Keratinocyte (primary cell): ENCODE measurements at regions not wholly inside any gene's neighbourhood (a gene's known extent, or its start where the extent isn't known, plus 50 kb on each side); places are given as distances from the start of the nearest gene placed in this dataset.

Source experiments
- DNase-seq: peaks from one replicate; pipeline ENCODE4 v3.0.0-alpha.2; 2011; ENCODE audit warnings: low read depth, missing footprints, low spot score
- FAIRE-seq: peaks from 2 replicates; lab custom pipeline; 2011; peaks lifted over from hg19 to GRCh38; lab: Jason Lieb, UNC
- H2AFZ ChIP-seq: 2 replicates; pipeline ENCODE4 v1.6.0; 2012; ENCODE audit warnings: low read length, control low read depth, inconsistent platforms; ENCODE audit not compliant: control insufficient read depth
- H3K27ac ChIP-seq: 2 replicates; pipeline ENCODE4 v1.5.1; 2011; ENCODE audit warnings: low read length; ENCODE audit not compliant: control insufficient read depth, insufficient read depth
- H3K27me3 ChIP-seq: 3 replicates; pipeline ENCODE4 v1.6.0; 2011; ENCODE audit warnings: low read length; ENCODE audit not compliant: control insufficient read depth, insufficient read depth; ENCODE audit errors: extremely low read depth
- H3K36me3 ChIP-seq, 2 experiments: 2 replicates in 1 of 2; 3 replicates in 1 of 2; pipeline ENCODE4 v1.5.1; 2011; ENCODE audit warnings: low read length in 2 of 2, mild to moderate bottlenecking in 1 of 2; ENCODE audit not compliant: control insufficient read depth in 2 of 2, insufficient read depth in 2 of 2; ENCODE audit errors: extremely low read depth in 1 of 2
- H3K4me1 ChIP-seq: 3 replicates; pipeline ENCODE4 v1.5.1; 2011; ENCODE audit warnings: low read length; ENCODE audit not compliant: control insufficient read depth, insufficient read depth; ENCODE audit errors: extremely low read depth
- H3K4me2 ChIP-seq: 3 replicates; pipeline ENCODE4 v1.6.0; 2011; ENCODE audit warnings: low read depth, low read length; ENCODE audit not compliant: control insufficient read depth, insufficient read depth; ENCODE audit errors: extremely low read depth
- H3K4me3 ChIP-seq, 3 experiments: fragments of 200-600 bp in 1 of 3; sonication (generic) in 1 of 3; 2 replicates in 2 of 3; 3 replicates in 1 of 3; pipeline ENCODE4 v1.5.1; 2011 to 2016; ENCODE audit warnings: low read length in 3 of 3, mild to moderate bottlenecking in 3 of 3, control low read depth in 2 of 3, inconsistent platforms in 1 of 3, low read depth in 1 of 3, mixed read lengths in 1 of 3, mixed run types in 1 of 3, moderate library complexity in 1 of 3; ENCODE audit not compliant: control insufficient read depth in 2 of 3, insufficient read depth in 2 of 3; ENCODE audit errors: extremely low read depth in 1 of 3
- H3K79me2 ChIP-seq: 2 replicates; pipeline ENCODE4 v1.6.0; 2012; ENCODE audit warnings: low read length; ENCODE audit not compliant: control insufficient read depth, insufficient read depth
- H3K9ac ChIP-seq: 3 replicates; pipeline ENCODE4 v1.6.0; 2011; ENCODE audit warnings: low read length; ENCODE audit not compliant: control insufficient read depth, insufficient read depth; ENCODE audit errors: extremely low read depth
- H3K9me1 ChIP-seq: 3 replicates; pipeline ENCODE4 v1.6.0; 2011; ENCODE audit warnings: low read length; ENCODE audit not compliant: control insufficient read depth, insufficient read depth; ENCODE audit errors: extremely low read depth
- H3K9me3 ChIP-seq: 2 replicates; pipeline ENCODE4 v1.5.1; 2012; ENCODE audit warnings: low read depth, low read length; ENCODE audit not compliant: control insufficient read depth
- H4K20me1 ChIP-seq: 3 replicates; pipeline ENCODE4 v1.6.0; 2011; ENCODE audit warnings: low read length; ENCODE audit not compliant: control insufficient read depth, insufficient read depth; ENCODE audit errors: extremely low read depth
- CTCF ChIP-seq, 3 experiments: IDR thresholded peaks in 1 of 3; conservative IDR thresholded peaks in 1 of 3; optimal IDR thresholded peaks in 1 of 3; 2 replicates in 2 of 3; 3 replicates in 1 of 3; pipeline versions ENCODE3 to v1.5.1; 2011; ENCODE audit warnings: low read length in 3 of 3, mild to moderate bottlenecking in 3 of 3, moderate library complexity in 2 of 3, control low read depth in 1 of 3, inconsistent platforms in 1 of 3; ENCODE audit not compliant: insufficient read depth in 2 of 3; ENCODE audit errors: extremely low read depth in 1 of 3
- EZH2 ChIP-seq: IDR thresholded peaks from one replicate; pipeline ENCODE4 v1.6.1; 2012; ENCODE audit warnings: inconsistent platforms, mild to moderate bottlenecking, low read length, moderate library complexity
- dilution Hi-C: fragments of 300-500 bp; cut with MboI; formaldehyde crosslinking; loops from one replicate; pipeline ENCODE4 v1.7.0; 2020; ENCODE audit warnings: low sequenced_read_pairs; ENCODE audit not compliant: extremely low pct_ligation_motif_present

GRCh38 chr12:5101686-5102085 is 58.0 kb downstream of the KCNA5 start:
- H2AFZ ChIP-seq, result no peak overlapping the region
- no peaks in the 10 kb centered on the region for H3K9me1 ChIP-seq
- no peak overlapping the region for H3K9ac ChIP-seq
- H3K4me2 ChIP-seq, result no peak overlapping the region
- no peaks in the 10 kb centered on the region for H3K79me2 ChIP-seq
- H3K36me3 ChIP-seq, result no peaks in the 10 kb centered on the region
- dilution Hi-C loops, result no loop called here
- no peak for FAIRE-seq
- no peaks in the 10 kb centered on the region for H4K20me1 ChIP-seq
- no peak overlapping the region for H3K4me3 ChIP-seq
- H3K27me3 ChIP-seq, result no peaks in the 10 kb centered on the region
- no peak for DNase-seq
- H3K9me3 ChIP-seq, result no peaks in the 10 kb centered on the region
- H3K4me1 ChIP-seq, result no peaks in the 10 kb centered on the region
- no peak for TF ChIP-seq CTCF (optimal IDR thresholded peaks at IDR 0.05 in 1 of 3, IDR thresholded peaks at IDR 0.05 in 1 of 3, conservative IDR thresholded peaks at IDR 0.05 in 1 of 3; ENCODE audit: extremely low read depth in 1 of 3, insufficient read depth in 2 of 3, low read length in 3 of 3)
- no peak for TF ChIP-seq EZH2
- no peak overlapping the region for H3K27ac ChIP-seq

- no peak overlapping the region for H3K27ac ChIP-seq
- H3K9me1 ChIP-seq, result no peaks in the 10 kb centered on the region
- H3K4me3 ChIP-seq, result no peak overlapping the region
- H3K4me1 ChIP-seq, result no peaks in the 10 kb centered on the region
- no peak overlapping the region for H3K4me2 ChIP-seq
- H4K20me1 ChIP-seq, result no peaks in the 10 kb centered on the region
- DNase-seq (no peak), FAIRE-seq (no peak)
- H3K79me2 ChIP-seq, result no peaks in the 10 kb centered on the region
- TF ChIP-seq CTCF (optimal IDR thresholded peaks at IDR 0.05 in 1 of 3, IDR thresholded peaks at IDR 0.05 in 1 of 3, conservative IDR thresholded peaks at IDR 0.05 in 1 of 3; ENCODE audit: extremely low read depth in 1 of 3, insufficient read depth in 2 of 3, low read length in 3 of 3), result no peak
- TF ChIP-seq EZH2, result no peak
- dilution Hi-C loops, result no loop called here
- no peak overlapping the region for H3K9ac ChIP-seq
- no peak overlapping the region for H2AFZ ChIP-seq
- H3K27me3 ChIP-seq, result no peaks in the 10 kb centered on the region
- H3K9me3 ChIP-seq, result no peaks in the 10 kb centered on the region
- no peaks in the 10 kb centered on the region for H3K36me3 ChIP-seq
These were observed 58.6 kb downstream of the KCNA5 start for GRCh38 chr12:5102261-5102789.
